GM23338 (cell line): ENCODE measurements at regions not wholly inside any gene's neighbourhood (a gene's known extent, or its start where the extent isn't known, plus 50 kb on each side); places are given as distances from the start of the nearest gene placed in this dataset.

Experiments
- ATAC-seq: fragments of 200-7000 bp; cut with Tn5 transposase; 3 replicates; pipeline ENCODE4 v1.9.1; 2020
- DNase-seq: peaks from one replicate; pipeline ENCODE4 v3.0.0-alpha.2; 2015; ENCODE audit warnings: low spot score
- H2AFZ ChIP-seq: fragments of 200-600 bp; sonication (generic); 2 replicates; pipeline ENCODE4 v1.8.0; 2016; ENCODE audit warnings: antibody characterized with exemption, mild to moderate bottlenecking, moderate library complexity
- H3F3A ChIP-seq: fragments of 200-600 bp; sonication (generic); replicated peaks from 2 replicates; pipeline ENCODE4 v1.8.0; 2017; ENCODE audit warnings: antibody characterized with exemption, mixed run types, low read depth
- H3K27ac ChIP-seq: fragments of 200-600 bp; sonication (generic); 2 replicates; pipeline ENCODE4 v1.6.1; 2016; ENCODE audit warnings: low read depth
- H3K27me3 ChIP-seq: fragments of 200-600 bp; sonication (generic); 2 replicates; pipeline ENCODE4 v1.8.0; 2016; ENCODE audit warnings: mild to moderate bottlenecking, mixed run types, moderate library complexity; ENCODE audit not compliant: insufficient read depth
- H3K36me3 ChIP-seq: fragments of 200-600 bp; sonication (generic); 2 replicates; pipeline ENCODE4 v1.8.0; 2016; ENCODE audit warnings: mild to moderate bottlenecking; ENCODE audit not compliant: insufficient read depth
- H3K4me1 ChIP-seq: fragments of 200-600 bp; sonication (generic); 2 replicates; pipeline ENCODE4 v1.8.0; 2016; ENCODE audit warnings: mild to moderate bottlenecking, moderate library complexity; ENCODE audit not compliant: insufficient read depth
- H3K4me2 ChIP-seq: fragments of 200-600 bp; sonication (generic); 2 replicates; pipeline ENCODE4 v1.7.1; 2017; ENCODE audit warnings: mixed run types
- H3K4me3 ChIP-seq: fragments of 200-600 bp; sonication (generic); 2 replicates; pipeline ENCODE4 v1.6.1; 2016; ENCODE audit warnings: mixed run types
- H3K79me2 ChIP-seq: fragments of 200-600 bp; sonication (generic); replicated peaks from 2 replicates; pipeline ENCODE4 v1.8.0; 2017; ENCODE audit warnings: mild to moderate bottlenecking; ENCODE audit not compliant: insufficient read depth
- H3K9me2 ChIP-seq: fragments of 200-600 bp; sonication (generic); 2 replicates; pipeline ENCODE4 v1.8.0; 2017; ENCODE audit not compliant: insufficient read depth
- H4K20me1 ChIP-seq: fragments of 200-600 bp; sonication (generic); replicated peaks from 2 replicates; pipeline ENCODE4 v1.8.0; 2017; ENCODE audit warnings: mild to moderate bottlenecking; ENCODE audit not compliant: insufficient read depth
- H3K27ac Mint-ChIP-seq: 2 replicates; pipeline ENCODE4 v1.8.0; 2020; ENCODE audit warnings: inconsistent platforms, mild to moderate bottlenecking, moderate library complexity, mixed read lengths
- H3K27me3 Mint-ChIP-seq: 3 replicates; pipeline ENCODE4 v1.8.0; 2022; ENCODE audit warnings: low read depth, mild to moderate bottlenecking, moderate library complexity, mixed read lengths, inconsistent platforms; ENCODE audit not compliant: insufficient read depth, poor library complexity
- H3K36me3 Mint-ChIP-seq: 3 replicates; pipeline ENCODE4 v1.8.0; 2021; ENCODE audit warnings: low read depth, mild to moderate bottlenecking, inconsistent platforms, moderate library complexity, mixed read lengths
- H3K4me1 Mint-ChIP-seq: 3 replicates; pipeline ENCODE4 v1.8.0; 2020; ENCODE audit warnings: mild to moderate bottlenecking, inconsistent platforms, mixed read lengths
- H3K4me3 Mint-ChIP-seq: 3 replicates; pipeline ENCODE4 v1.8.0; 2021; ENCODE audit warnings: moderate library complexity, mild to moderate bottlenecking, inconsistent platforms, mixed read lengths
- H3K9me3 Mint-ChIP-seq: 3 replicates; pipeline ENCODE4 v1.8.0; 2020; ENCODE audit warnings: moderate library complexity, mild to moderate bottlenecking, inconsistent platforms, mixed read lengths
- CREB1 ChIP-seq: fragments of 250-450 bp; sonication (Bioruptor Pico); IDR thresholded peaks from 2 replicates; pipeline ENCODE4 v1.5.0; 2020; ENCODE audit warnings: low read depth, mild to moderate bottlenecking, moderate library complexity
- EZH2 ChIP-seq: fragments of 200-600 bp; sonication (generic); IDR thresholded peaks from one replicate; pipeline ENCODE4 v1.8.0; 2017; ENCODE audit warnings: antibody characterized with exemption, mild to moderate bottlenecking, low read depth; ENCODE audit not compliant: unreplicated experiment
- JUNB ChIP-seq: IDR thresholded peaks from one replicate; pipeline ENCODE4 v1.6.1; 2016; ENCODE audit warnings: antibody characterized with exemption; ENCODE audit not compliant: unreplicated experiment
- NANOG ChIP-seq: IDR thresholded peaks from 2 replicates; pipeline ENCODE4 v1.6.1; 2016; ENCODE audit warnings: antibody characterized with exemption, borderline replicate concordance
- STAT1 ChIP-seq: IDR thresholded peaks from one replicate; pipeline ENCODE4 v1.6.1; 2016; ENCODE audit warnings: antibody characterized with exemption; ENCODE audit not compliant: unreplicated experiment
- ZNF114 ChIP-seq: fragments of 250-450 bp; sonication (Bioruptor Pico); IDR thresholded peaks from 2 replicates; pipeline ENCODE4 v1.5.0; 2020; ENCODE audit warnings: mild to moderate bottlenecking, moderate library complexity
- TF ChIP-seq, protein P1 (sequence below): IDR thresholded peaks from 2 replicates; pipeline ENCODE4 v1.6.1; 2016; ENCODE audit warnings: antibody characterized with exemption
- TF ChIP-seq, protein P2 (sequence below), 2 experiments: fragments of 200-600 bp in 1 of 2; sonication (generic) in 1 of 2; conservative IDR thresholded peaks; 2 replicates each; pipeline versions ENCODE4 v1.5.1 to v1.6.1; 2016 to 2017; ENCODE audit warnings: antibody characterized with exemption in 2 of 2, low read depth in 2 of 2, mild to moderate bottlenecking in 2 of 2, moderate library complexity in 1 of 2
- TF ChIP-seq, protein P3 (sequence below): fragments of 250-450 bp; sonication (Bioruptor Pico); IDR thresholded peaks from 2 replicates; pipeline ENCODE4 v1.5.0; 2020; ENCODE audit warnings: mild to moderate bottlenecking, moderate library complexity

DNA sequence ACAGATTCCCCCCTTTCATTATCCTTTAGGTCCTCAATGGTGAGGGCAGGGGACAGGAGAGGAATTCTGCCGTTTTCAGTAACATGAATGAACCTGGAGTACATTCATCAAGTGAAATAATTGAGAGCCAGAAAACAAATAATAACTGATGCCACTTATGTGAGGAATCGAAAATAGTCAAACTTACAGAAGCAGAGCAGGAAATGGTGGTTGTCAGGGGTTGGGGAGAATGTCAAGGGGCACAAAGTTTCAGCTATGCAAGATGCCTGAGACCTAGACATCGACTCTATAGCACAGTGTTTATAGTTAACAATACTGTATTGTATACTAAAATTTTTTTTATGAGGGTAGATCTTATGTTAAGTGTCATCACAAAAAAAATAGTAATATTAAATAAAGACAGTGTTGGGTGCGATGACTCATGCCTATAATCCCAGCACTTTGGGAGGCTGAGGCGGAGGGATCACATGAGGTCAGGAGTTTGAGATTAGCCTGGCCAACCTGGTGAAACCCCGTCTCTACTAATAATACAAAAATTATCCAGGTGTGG is 1219.8 kb downstream of the GATA3 start (continued):
- TF ChIP-seq, protein P1, sequence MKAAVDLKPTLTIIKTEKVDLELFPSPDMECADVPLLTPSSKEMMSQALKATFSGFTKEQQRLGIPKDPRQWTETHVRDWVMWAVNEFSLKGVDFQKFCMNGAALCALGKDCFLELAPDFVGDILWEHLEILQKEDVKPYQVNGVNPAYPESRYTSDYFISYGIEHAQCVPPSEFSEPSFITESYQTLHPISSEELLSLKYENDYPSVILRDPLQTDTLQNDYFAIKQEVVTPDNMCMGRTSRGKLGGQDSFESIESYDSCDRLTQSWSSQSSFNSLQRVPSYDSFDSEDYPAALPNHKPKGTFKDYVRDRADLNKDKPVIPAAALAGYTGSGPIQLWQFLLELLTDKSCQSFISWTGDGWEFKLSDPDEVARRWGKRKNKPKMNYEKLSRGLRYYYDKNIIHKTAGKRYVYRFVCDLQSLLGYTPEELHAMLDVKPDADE = no peak
- no peak for TF ChIP-seq CREB1 (CRISPR knock-in tag)

- Mint-ChIP-seq H3K4me3 (no peak overlapping the region), H3K27ac (no peak overlapping the region)
- H3K4me1 ChIP-seq = no peaks in the 10 kb centered on the region
These were observed 1221.4 kb downstream of the GATA3 start for GRCh38 chr10:9275861-9276260.

More at GRCh38 chr10:9275861-9276260, 1221.4 kb downstream of the GATA3 start:
- Histone ChIP-seq H3K4me2 (no peak overlapping the region), H4K20me1 (no peaks in the 10 kb centered on the region), H3K27me3 (no peaks in the 10 kb centered on the region), H3K36me3 (no peaks in the 10 kb centered on the region), H3K9me2 (no peaks in the 10 kb centered on the region; the same call in 1 of the 2 replicates), H3K4me3 (no peak overlapping the region), H3K27ac (no peak overlapping the region), H2AFZ (no peak overlapping the region), H3K79me2 (no peaks in the 10 kb centered on the region), H3F3A (no peaks in the 10 kb centered on the region)
- TF ChIP-seq STAT1 = no peak
- TF ChIP-seq EZH2 = no peak
- TF ChIP-seq, protein P2, sequence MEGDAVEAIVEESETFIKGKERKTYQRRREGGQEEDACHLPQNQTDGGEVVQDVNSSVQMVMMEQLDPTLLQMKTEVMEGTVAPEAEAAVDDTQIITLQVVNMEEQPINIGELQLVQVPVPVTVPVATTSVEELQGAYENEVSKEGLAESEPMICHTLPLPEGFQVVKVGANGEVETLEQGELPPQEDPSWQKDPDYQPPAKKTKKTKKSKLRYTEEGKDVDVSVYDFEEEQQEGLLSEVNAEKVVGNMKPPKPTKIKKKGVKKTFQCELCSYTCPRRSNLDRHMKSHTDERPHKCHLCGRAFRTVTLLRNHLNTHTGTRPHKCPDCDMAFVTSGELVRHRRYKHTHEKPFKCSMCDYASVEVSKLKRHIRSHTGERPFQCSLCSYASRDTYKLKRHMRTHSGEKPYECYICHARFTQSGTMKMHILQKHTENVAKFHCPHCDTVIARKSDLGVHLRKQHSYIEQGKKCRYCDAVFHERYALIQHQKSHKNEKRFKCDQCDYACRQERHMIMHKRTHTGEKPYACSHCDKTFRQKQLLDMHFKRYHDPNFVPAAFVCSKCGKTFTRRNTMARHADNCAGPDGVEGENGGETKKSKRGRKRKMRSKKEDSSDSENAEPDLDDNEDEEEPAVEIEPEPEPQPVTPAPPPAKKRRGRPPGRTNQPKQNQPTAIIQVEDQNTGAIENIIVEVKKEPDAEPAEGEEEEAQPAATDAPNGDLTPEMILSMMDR (conservative IDR thresholded peaks at IDR 0.05; ENCODE audit: low read depth in 2 of 2) = no peak
- no peak for TF ChIP-seq NANOG
- no peak for TF ChIP-seq ZNF114 (CRISPR knock-in tag)
- TF ChIP-seq JUNB = no peak
- TF ChIP-seq, protein P3, sequence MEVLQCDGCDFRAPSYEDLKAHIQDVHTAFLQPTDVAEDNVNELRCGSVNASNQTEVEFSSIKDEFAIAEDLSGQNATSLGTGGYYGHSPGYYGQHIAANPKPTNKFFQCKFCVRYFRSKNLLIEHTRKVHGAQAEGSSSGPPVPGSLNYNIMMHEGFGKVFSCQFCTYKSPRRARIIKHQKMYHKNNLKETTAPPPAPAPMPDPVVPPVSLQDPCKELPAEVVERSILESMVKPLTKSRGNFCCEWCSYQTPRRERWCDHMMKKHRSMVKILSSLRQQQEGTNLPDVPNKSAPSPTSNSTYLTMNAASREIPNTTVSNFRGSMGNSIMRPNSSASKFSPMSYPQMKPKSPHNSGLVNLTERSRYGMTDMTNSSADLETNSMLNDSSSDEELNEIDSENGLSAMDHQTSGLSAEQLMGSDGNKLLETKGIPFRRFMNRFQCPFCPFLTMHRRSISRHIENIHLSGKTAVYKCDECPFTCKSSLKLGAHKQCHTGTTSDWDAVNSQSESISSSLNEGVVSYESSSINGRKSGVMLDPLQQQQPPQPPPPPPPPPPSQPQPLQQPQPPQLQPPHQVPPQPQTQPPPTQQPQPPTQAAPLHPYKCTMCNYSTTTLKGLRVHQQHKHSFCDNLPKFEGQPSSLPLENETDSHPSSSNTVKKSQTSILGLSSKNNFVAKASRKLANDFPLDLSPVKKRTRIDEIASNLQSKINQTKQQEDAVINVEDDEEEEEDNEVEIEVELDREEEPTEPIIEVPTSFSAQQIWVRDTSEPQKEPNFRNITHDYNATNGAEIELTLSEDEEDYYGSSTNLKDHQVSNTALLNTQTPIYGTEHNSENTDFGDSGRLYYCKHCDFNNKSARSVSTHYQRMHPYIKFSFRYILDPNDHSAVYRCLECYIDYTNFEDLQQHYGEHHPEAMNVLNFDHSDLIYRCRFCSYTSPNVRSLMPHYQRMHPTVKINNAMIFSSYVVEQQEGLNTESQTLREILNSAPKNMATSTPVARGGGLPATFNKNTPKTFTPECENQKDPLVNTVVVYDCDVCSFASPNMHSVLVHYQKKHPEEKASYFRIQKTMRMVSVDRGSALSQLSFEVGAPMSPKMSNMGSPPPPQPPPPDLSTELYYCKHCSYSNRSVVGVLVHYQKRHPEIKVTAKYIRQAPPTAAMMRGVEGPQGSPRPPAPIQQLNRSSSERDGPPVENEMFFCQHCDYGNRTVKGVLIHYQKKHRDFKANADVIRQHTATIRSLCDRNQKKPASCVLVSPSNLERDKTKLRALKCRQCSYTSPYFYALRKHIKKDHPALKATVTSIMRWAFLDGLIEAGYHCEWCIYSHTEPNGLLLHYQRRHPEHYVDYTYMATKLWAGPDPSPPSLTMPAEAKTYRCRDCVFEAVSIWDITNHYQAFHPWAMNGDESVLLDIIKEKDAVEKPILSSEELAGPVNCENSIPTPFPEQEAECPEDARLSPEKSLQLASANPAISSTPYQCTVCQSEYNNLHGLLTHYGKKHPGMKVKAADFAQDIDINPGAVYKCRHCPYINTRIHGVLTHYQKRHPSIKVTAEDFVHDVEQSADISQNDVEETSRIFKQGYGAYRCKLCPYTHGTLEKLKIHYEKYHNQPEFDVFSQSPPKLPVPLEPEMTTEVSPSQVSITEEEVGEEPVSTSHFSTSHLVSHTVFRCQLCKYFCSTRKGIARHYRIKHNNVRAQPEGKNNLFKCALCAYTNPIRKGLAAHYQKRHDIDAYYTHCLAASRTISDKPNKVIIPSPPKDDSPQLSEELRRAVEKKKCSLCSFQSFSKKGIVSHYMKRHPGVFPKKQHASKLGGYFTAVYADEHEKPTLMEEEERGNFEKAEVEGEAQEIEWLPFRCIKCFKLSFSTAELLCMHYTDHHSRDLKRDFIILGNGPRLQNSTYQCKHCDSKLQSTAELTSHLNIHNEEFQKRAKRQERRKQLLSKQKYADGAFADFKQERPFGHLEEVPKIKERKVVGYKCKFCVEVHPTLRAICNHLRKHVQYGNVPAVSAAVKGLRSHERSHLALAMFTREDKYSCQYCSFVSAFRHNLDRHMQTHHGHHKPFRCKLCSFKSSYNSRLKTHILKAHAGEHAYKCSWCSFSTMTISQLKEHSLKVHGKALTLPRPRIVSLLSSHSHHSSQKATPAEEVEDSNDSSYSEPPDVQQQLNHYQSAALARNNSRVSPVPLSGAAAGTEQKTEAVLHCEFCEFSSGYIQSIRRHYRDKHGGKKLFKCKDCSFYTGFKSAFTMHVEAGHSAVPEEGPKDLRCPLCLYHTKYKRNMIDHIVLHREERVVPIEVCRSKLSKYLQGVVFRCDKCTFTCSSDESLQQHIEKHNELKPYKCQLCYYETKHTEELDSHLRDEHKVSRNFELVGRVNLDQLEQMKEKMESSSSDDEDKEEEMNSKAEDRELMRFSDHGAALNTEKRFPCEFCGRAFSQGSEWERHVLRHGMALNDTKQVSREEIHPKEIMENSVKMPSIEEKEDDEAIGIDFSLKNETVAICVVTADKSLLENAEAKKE (CRISPR knock-in tag) = no peak
- TF ChIP-seq, protein P1 = no peak
- H3K4me1 Mint-ChIP-seq = no peaks in the 10 kb centered on the region
- DNase-seq = no peak
- peaks cover 2% of the 10 kb centered on the region for H3K27me3 Mint-ChIP-seq
- H3K9me3 Mint-ChIP-seq = peaks cover 6% of the 10 kb centered on the region; the same call in 2 of the 3 replicates
- ATAC-seq = no peak
- H3K36me3 Mint-ChIP-seq = no peaks in the 10 kb centered on the region
